Astrocyte of the cerebellum (primary cell): ENCODE measurements at regions not wholly inside any gene's neighbourhood (a gene's known extent, or its start where the extent isn't known, plus 50 kb on each side); places are given as distances from the start of the nearest gene placed in this dataset.

ENCODE experiments used
- DNase-seq: peaks from one replicate; pipeline ENCODE4 v3.0.0-alpha.2; 2011; ENCODE audit warnings: low read depth
- H3K4me3 ChIP-seq: 2 replicates; pipeline ENCODE4 v1.5.1; 2011; ENCODE audit warnings: mild to moderate bottlenecking, low read depth, low read length, moderate library complexity
- in situ Hi-C: cut with HindIII; loops from 2 replicates; pipeline ENCODE4 v1.10.0; 2017; ENCODE audit warnings: low sequenced_read_pairs
- TF ChIP-seq, protein P1 (sequence below): IDR thresholded peaks from 2 replicates; pipeline ENCODE4 v1.5.1; 2012; ENCODE audit warnings: low read length, low read depth, moderate library complexity, mild to moderate bottlenecking; ENCODE audit errors: missing control alignments

GRCh38 chrX:45517090-45517973 lies 316.7 kb upstream of the DIPK2B start:
- no peak overlapping the region for H3K4me3 ChIP-seq
- TF ChIP-seq, protein P1, sequence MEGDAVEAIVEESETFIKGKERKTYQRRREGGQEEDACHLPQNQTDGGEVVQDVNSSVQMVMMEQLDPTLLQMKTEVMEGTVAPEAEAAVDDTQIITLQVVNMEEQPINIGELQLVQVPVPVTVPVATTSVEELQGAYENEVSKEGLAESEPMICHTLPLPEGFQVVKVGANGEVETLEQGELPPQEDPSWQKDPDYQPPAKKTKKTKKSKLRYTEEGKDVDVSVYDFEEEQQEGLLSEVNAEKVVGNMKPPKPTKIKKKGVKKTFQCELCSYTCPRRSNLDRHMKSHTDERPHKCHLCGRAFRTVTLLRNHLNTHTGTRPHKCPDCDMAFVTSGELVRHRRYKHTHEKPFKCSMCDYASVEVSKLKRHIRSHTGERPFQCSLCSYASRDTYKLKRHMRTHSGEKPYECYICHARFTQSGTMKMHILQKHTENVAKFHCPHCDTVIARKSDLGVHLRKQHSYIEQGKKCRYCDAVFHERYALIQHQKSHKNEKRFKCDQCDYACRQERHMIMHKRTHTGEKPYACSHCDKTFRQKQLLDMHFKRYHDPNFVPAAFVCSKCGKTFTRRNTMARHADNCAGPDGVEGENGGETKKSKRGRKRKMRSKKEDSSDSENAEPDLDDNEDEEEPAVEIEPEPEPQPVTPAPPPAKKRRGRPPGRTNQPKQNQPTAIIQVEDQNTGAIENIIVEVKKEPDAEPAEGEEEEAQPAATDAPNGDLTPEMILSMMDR: no peak
- DNase-seq: no peak
- in situ Hi-C loops: no loop called here

- TF ChIP-seq, protein P1: peak; percentile 74
- no peak overlapping the region for H3K4me3 ChIP-seq
- in situ Hi-C loops: no loop called here
- DNase-seq: peak; percentile 64
These were observed 314.9 kb upstream of the DIPK2B start for GRCh38 chrX:45515262-45516215.

- TF ChIP-seq, protein P1: no peak
- DNase-seq: no peak
- no peak overlapping the region for H3K4me3 ChIP-seq
- in situ Hi-C loops: no loop called here
These were observed 312.4 kb upstream of the DIPK2B start for GRCh38 chrX:45513042-45513441.

GRCh38 chrX:45508454-45508853 lies 307.8 kb upstream of the DIPK2B start:
- in situ Hi-C loops: no loop called here
- H3K4me3 ChIP-seq: no peak overlapping the region
- TF ChIP-seq, protein P1: no peak
- DNase-seq: no peak

- DNase-seq: no peak
These were observed 305.6 kb upstream of the DIPK2B start for GRCh38 chrX:45506149-45506730.

More at GRCh38 chrX:45506149-45506730, 305.6 kb upstream of the DIPK2B start:
- in situ Hi-C loops: no loop called here
- no peak overlapping the region for H3K4me3 ChIP-seq
- TF ChIP-seq, protein P1: no peak
